Ishikawa (cell line): ENCODE measurements at regions not wholly inside any gene's neighbourhood (a gene's known extent, or its start where the extent isn't known, plus 50 kb on each side); places are given as distances from the start of the nearest gene placed in this dataset.

Experiments used
- CREB1 ChIP-seq: IDR thresholded peaks from 2 replicates; pipeline ENCODE4 v1.6.1; 2012; ENCODE audit warnings: low read depth
- EGR1 ChIP-seq: IDR thresholded peaks from 2 replicates; pipeline ENCODE4 v1.6.1; 2012
- EP300 ChIP-seq: IDR thresholded peaks from 2 replicates; pipeline ENCODE4 v1.6.1; 2012; ENCODE audit warnings: borderline replicate concordance
- MAX ChIP-seq: IDR thresholded peaks from 2 replicates; pipeline ENCODE4 v1.6.1; 2012
- RAD21 ChIP-seq: IDR thresholded peaks from 2 replicates; pipeline ENCODE4 v1.6.1; 2012; ENCODE audit warnings: low read depth
- REST ChIP-seq: IDR thresholded peaks from 2 replicates; pipeline ENCODE4 v1.6.1; 2012; ENCODE audit warnings: low read depth, mild to moderate bottlenecking
- TCF12 ChIP-seq: IDR thresholded peaks from 2 replicates; pipeline ENCODE4 v1.6.1; 2012; ENCODE audit warnings: low read depth
- TEAD4 ChIP-seq: IDR thresholded peaks from 2 replicates; pipeline ENCODE4 v1.6.1; 2012
- YY1 ChIP-seq: IDR thresholded peaks from 2 replicates; pipeline ENCODE4 v1.6.1; 2012; ENCODE audit warnings: low read depth

GRCh38 chr13:19069684-19070397 lies 111.8 kb downstream of the TUBA3C start:
- TF ChIP-seq RAD21 = no peak
- TF ChIP-seq MAX = no peak
- TF ChIP-seq REST = no peak
- no peak for TF ChIP-seq EP300
- TF ChIP-seq YY1 = no peak
- TF ChIP-seq CREB1 = no peak
- no peak for TF ChIP-seq TCF12
- no peak for TF ChIP-seq TEAD4
- TF ChIP-seq EGR1 = no peak
